ENCODE measurements at regions not wholly inside any gene's neighbourhood (a gene's known extent, or its start where the extent isn't known, plus 50 kb on each side); places are given as distances from the start of the nearest gene placed in this dataset.

DNA sequence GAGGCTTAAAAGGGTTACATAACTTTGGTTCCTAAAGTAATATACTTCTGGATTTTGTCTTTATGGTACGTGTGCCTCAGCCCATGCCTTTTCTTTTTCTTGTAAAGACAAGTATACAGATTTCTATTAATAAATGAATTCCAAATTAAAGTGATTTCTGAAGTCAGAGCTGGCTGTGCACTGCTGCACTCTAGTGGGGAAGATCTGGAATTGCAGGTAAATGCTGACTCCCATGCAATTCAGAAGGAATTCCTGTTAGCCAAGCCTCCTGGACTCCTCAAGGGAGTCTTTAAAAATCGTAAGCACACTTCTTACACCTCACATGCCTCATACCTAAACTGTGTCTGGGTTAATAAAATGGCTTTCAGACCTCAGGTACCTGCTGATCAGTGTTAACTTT is 118.4 kb upstream of the SLC7A1 start:
- TF ChIP-seq MAX (IDR thresholded peaks at IDR 0.05) (no peak), EP300 (IDR thresholded peaks at IDR 0.05; ENCODE audit: borderline replicate concordance) (no peak), YY1 (IDR thresholded peaks at IDR 0.05; ENCODE audit: low read depth) (no peak), TCF12 (IDR thresholded peaks at IDR 0.05; ENCODE audit: low read depth) (no peak), TAF1 (IDR thresholded peaks at IDR 0.05; ENCODE audit: low read depth) (no peak), TEAD4 (IDR thresholded peaks at IDR 0.05) (no peak), CREB1 (IDR thresholded peaks at IDR 0.05; ENCODE audit: low read depth) (no peak), CEBPB (IDR thresholded peaks at IDR 0.05) (no peak), REST (IDR thresholded peaks at IDR 0.05; ENCODE audit: low read depth) (no peak), USF1 (IDR thresholded peaks at IDR 0.05) (no peak)

Data from Ishikawa (cell line).